Lower lobe of right lung (tissue), 2 donors: ENCODE measurements at regions not wholly inside any gene's neighbourhood (a gene's known extent, or its start where the extent isn't known, plus 50 kb on each side); places are given as distances from the start of the nearest gene placed in this dataset.

Experiments used
- ATAC-seq, 2 donors: fragments of 200-7000 bp; cut with Tn5 transposase; one replicate each; pipeline ENCODE4 v1.9.1; 2020 to 2022; ENCODE audit warnings: mild to moderate bottlenecking in 2 of 2, moderate library complexity in 2 of 2
- DNase-seq: peaks from one replicate; pipeline ENCODE4 v3.0.0-alpha.2; 2020
- H3K27ac ChIP-seq: fragments of 200-600 bp; one replicate; pipeline ENCODE4 v1.8.0; 2022
- H3K27me3 ChIP-seq: fragments of 200-600 bp; one replicate; pipeline ENCODE4 v1.8.0; 2022; ENCODE audit warnings: low read depth
- H3K36me3 ChIP-seq: fragments of 200-600 bp; one replicate; pipeline ENCODE4 v1.8.0; 2022; ENCODE audit warnings: mild to moderate bottlenecking
- H3K4me1 ChIP-seq: fragments of 200-600 bp; one replicate; pipeline ENCODE4 v1.8.0; 2022
- H3K4me3 ChIP-seq: fragments of 200-600 bp; one replicate; pipeline ENCODE4 v1.8.0; 2022; ENCODE audit warnings: mild to moderate bottlenecking
- H3K9me3 ChIP-seq: fragments of 200-600 bp; one replicate; pipeline ENCODE4 v1.8.0; 2022
- CTCF ChIP-seq: fragments of 200-600 bp; IDR thresholded peaks from one replicate; pipeline ENCODE4 v1.8.0; 2022; ENCODE audit warnings: antibody characterized with exemption, mild to moderate bottlenecking
- intact Hi-C: fragments of 100-400 bp; cut with DNase I; formaldehyde crosslinking; loops from one replicate; pipeline ENCODE4 v1.11.0; 2022
- donor health status: DM: no; HTN: yes; CAD: no; lungs with severe emphysema.

GRCh38 chr5:67361932-67362729, 165.5 kb upstream of the CD180 start:
- DNase-seq (no peak), ATAC-seq (no peak)
- Histone ChIP-seq H3K9me3 (no peaks in the 10 kb centered on the region), H3K4me1 (no peaks in the 10 kb centered on the region), H3K27me3 (no peaks in the 10 kb centered on the region), H3K36me3 (no peaks in the 10 kb centered on the region), H3K4me3 (no peak overlapping the region), H3K27ac (no peak overlapping the region)
- intact Hi-C loops, result no loop called here
- no peak for TF ChIP-seq CTCF

GRCh38 chr5:67360047-67360446, 163.4 kb upstream of the CD180 start:
- Histone ChIP-seq H3K36me3 (no peaks in the 10 kb centered on the region), H3K4me1 (no peaks in the 10 kb centered on the region), H3K27me3 (no peaks in the 10 kb centered on the region), H3K4me3 (no peak overlapping the region), H3K9me3 (no peaks in the 10 kb centered on the region), H3K27ac (no peak overlapping the region)
- intact Hi-C loops, result no loop called here
- no peak for ATAC-seq
- no peak for TF ChIP-seq CTCF
- no peak for DNase-seq

- ATAC-seq (no peak), DNase-seq (no peak)
- no peaks in the 10 kb centered on the region for H3K36me3 ChIP-seq
- no peak overlapping the region for H3K27ac ChIP-seq
- H3K9me3 ChIP-seq, result no peaks in the 10 kb centered on the region
- H3K4me3 ChIP-seq, result no peak overlapping the region
- intact Hi-C loops, result no loop called here
- H3K27me3 ChIP-seq, result no peaks in the 10 kb centered on the region
- peaks cover 8% of the 10 kb centered on the region for H3K4me1 ChIP-seq
- TF ChIP-seq CTCF, result no peak
Measured at GRCh38 chr5:67358186-67358585, 161.6 kb upstream of the CD180 start.

- intact Hi-C loops, result no loop called here
- DNase-seq (no peak), ATAC-seq (no peak)
- H3K27ac ChIP-seq, result no peak overlapping the region
- H3K9me3 ChIP-seq, result no peaks in the 10 kb centered on the region
- H3K27me3 ChIP-seq, result no peaks in the 10 kb centered on the region
- no peaks in the 10 kb centered on the region for H3K36me3 ChIP-seq
- H3K4me3 ChIP-seq, result no peak overlapping the region
- peaks cover 22% of the 10 kb centered on the region for H3K4me1 ChIP-seq
- no peak for TF ChIP-seq CTCF
Measured at GRCh38 chr5:67355120-67355713, 158.6 kb upstream of the CD180 start.

- intact Hi-C loops, result no loop called here
- ATAC-seq (peak; percentile 69 to 79), DNase-seq (no peak)
- no peak overlapping the region for H3K27ac ChIP-seq
- no peak for TF ChIP-seq CTCF
- no peak overlapping the region for H3K4me3 ChIP-seq
- peaks cover 22% of the 10 kb centered on the region for H3K4me1 ChIP-seq
- no peaks in the 10 kb centered on the region for H3K27me3 ChIP-seq
- no peaks in the 10 kb centered on the region for H3K36me3 ChIP-seq
- H3K9me3 ChIP-seq, result no peaks in the 10 kb centered on the region
Measured at GRCh38 chr5:67353500-67354450, 157.2 kb upstream of the CD180 start.
